Astrocyte (in vitro differentiated cells and primary cell): ENCODE measurements at regions not wholly inside any gene's neighbourhood (a gene's known extent, or its start where the extent isn't known, plus 50 kb on each side); places are given as distances from the start of the nearest gene placed in this dataset.
"Not testable (repeated sequence)": the region's sequence is repeated elsewhere in the genome, so short reads cannot be mapped to it uniquely, and the experiment has no call there.

Experiments
- DNase-seq: peaks from one replicate; pipeline ENCODE4 v3.0.0-alpha.2; 2010; ENCODE audit warnings: low read depth
- FAIRE-seq: peaks from 2 replicates; lab custom pipeline; 2011; peaks lifted over from hg19 to GRCh38; lab: Jason Lieb, UNC
- H2AFZ ChIP-seq: 2 replicates; pipeline ENCODE4 v1.6.0; 2012; ENCODE audit warnings: low read depth, low read length, inconsistent platforms
- H3K27ac ChIP-seq: 2 replicates; pipeline ENCODE4 v1.5.1; 2011; ENCODE audit warnings: low read depth, low read length, inconsistent platforms
- H3K27me3 ChIP-seq: 2 replicates; pipeline ENCODE4 v1.6.0; 2011; ENCODE audit warnings: low read length, inconsistent platforms; ENCODE audit not compliant: insufficient read depth
- H3K36me3 ChIP-seq: 2 replicates; pipeline ENCODE4 v1.5.1; 2011; ENCODE audit warnings: low read length, inconsistent platforms; ENCODE audit not compliant: insufficient read depth
- H3K4me1 ChIP-seq: 2 replicates; pipeline ENCODE4 v1.5.1; 2011; ENCODE audit warnings: low read length, inconsistent platforms; ENCODE audit not compliant: insufficient read depth
- H3K4me2 ChIP-seq: 2 replicates; pipeline ENCODE4 v1.6.0; 2012; ENCODE audit warnings: low read length, inconsistent platforms
- H3K4me3 ChIP-seq: 2 replicates; pipeline ENCODE4 v1.5.1; 2011; ENCODE audit warnings: low read depth, mild to moderate bottlenecking, low read length, inconsistent platforms; ENCODE audit not compliant: insufficient read depth
- H3K79me2 ChIP-seq: 2 replicates; pipeline ENCODE4 v1.6.0; 2012; ENCODE audit warnings: mild to moderate bottlenecking, low read length, inconsistent platforms; ENCODE audit not compliant: insufficient read depth
- H3K9ac ChIP-seq: 2 replicates; pipeline ENCODE4 v1.6.0; 2012; ENCODE audit warnings: mild to moderate bottlenecking, low read length, inconsistent platforms
- H3K9me3 ChIP-seq: 2 replicates; pipeline ENCODE4 v1.5.1; 2012; ENCODE audit warnings: low read depth, mild to moderate bottlenecking, low read length, inconsistent platforms; ENCODE audit not compliant: insufficient read depth
- H4K20me1 ChIP-seq: 2 replicates; pipeline ENCODE4 v1.6.0; 2012; ENCODE audit warnings: low read length, inconsistent platforms; ENCODE audit not compliant: insufficient read depth
- H3K27ac Mint-ChIP-seq: one replicate; pipeline ENCODE4 v1.8.0; 2021; ENCODE audit warnings: mild to moderate bottlenecking, mixed read lengths; ENCODE audit not compliant: unreplicated experiment
- H3K27me3 Mint-ChIP-seq: one replicate; pipeline ENCODE4 v1.8.0; 2021; ENCODE audit warnings: low read depth, mixed read lengths; ENCODE audit not compliant: unreplicated experiment
- H3K36me3 Mint-ChIP-seq: one replicate; pipeline ENCODE4 v1.8.0; 2021; ENCODE audit warnings: low read depth, mixed read lengths; ENCODE audit not compliant: unreplicated experiment
- H3K4me1 Mint-ChIP-seq: one replicate; pipeline ENCODE4 v1.8.0; 2021; ENCODE audit warnings: low read depth, mixed read lengths; ENCODE audit not compliant: unreplicated experiment
- H3K4me3 Mint-ChIP-seq: one replicate; pipeline ENCODE4 v1.8.0; 2021; ENCODE audit warnings: mild to moderate bottlenecking, moderate library complexity, mixed read lengths; ENCODE audit not compliant: unreplicated experiment
- H3K9me3 Mint-ChIP-seq: one replicate; pipeline ENCODE4 v1.8.0; 2021; ENCODE audit warnings: mild to moderate bottlenecking, mixed read lengths; ENCODE audit not compliant: unreplicated experiment
- EZH2 ChIP-seq: IDR thresholded peaks from 2 replicates; pipeline ENCODE4 v1.6.1; 2012; ENCODE audit warnings: mild to moderate bottlenecking, low read length, inconsistent platforms; ENCODE audit not compliant: insufficient read depth
- TF ChIP-seq, protein P1 (sequence below): IDR thresholded peaks from 2 replicates; pipeline ENCODE4 v1.5.1; 2011; ENCODE audit warnings: low read depth, mild to moderate bottlenecking, inconsistent platforms, low read length, moderate library complexity; ENCODE audit not compliant: insufficient read depth

DNA sequence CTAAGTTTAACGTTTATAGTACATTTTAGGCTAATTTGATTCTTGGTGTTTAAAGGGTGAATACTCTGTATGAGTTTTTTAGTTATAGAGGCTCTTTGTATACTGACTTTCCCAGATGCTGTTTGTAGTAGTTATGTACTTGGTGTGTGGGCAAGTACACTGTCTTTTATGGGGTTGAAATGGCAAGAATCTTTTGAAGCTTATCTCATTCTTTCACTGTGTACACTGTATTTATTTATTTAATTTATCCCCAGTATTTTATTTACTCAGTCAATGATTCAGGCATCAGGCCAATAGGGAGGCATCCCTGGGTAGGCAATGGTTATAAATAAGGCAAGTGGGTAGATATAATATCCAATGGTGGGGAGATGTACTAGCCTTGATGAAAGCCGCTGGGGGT is 277.0 kb upstream of the PTCHD4 start:
- no peaks in the 10 kb centered on the region for H3K27me3 ChIP-seq
- no peak for FAIRE-seq
- H3K9me3 Mint-ChIP-seq = no peaks in the 10 kb centered on the region

DNA sequence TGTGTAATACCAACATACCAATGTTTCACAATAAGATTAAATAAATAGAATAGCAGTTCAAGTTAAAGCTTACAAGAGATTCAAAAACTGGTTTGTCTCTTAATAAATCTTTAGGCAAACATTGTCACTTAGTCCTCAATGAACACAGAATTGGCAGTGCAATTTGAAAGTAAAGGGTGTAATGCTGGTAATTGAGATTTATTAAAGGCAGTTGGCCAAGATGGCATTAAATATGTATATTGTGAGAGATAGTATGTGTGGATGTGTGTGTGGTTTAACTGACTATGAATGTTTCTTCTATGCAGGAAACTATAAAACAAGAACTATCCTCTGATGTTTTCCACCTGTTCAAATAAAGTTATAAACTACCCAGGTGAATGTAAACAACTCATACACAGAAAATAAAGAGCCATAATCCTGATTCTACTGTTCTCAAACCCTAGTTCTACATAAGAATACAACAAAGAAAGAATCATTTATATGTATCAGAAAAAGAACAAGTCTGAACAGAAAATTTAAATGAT is 267.9 kb upstream of the PTCHD4 start:
- H3K27ac ChIP-seq = no peak overlapping the region
- H3K4me1 ChIP-seq = no peaks in the 10 kb centered on the region
- DNase-seq (no peak), FAIRE-seq (no peak)
- H4K20me1 ChIP-seq = no peaks in the 10 kb centered on the region
- H2AFZ ChIP-seq = no peak overlapping the region
- Mint-ChIP-seq H3K9me3 (no peaks in the 10 kb centered on the region), H3K4me1 (no peaks in the 10 kb centered on the region), H3K4me3 (no peak overlapping the region), H3K36me3 (no peaks in the 10 kb centered on the region), H3K27me3 (no peaks in the 10 kb centered on the region), H3K27ac (no peak overlapping the region)
- no peak overlapping the region for H3K4me3 ChIP-seq
- no peak overlapping the region for H3K4me2 ChIP-seq
- H3K9me3 ChIP-seq = no peaks in the 10 kb centered on the region
- no peaks in the 10 kb centered on the region for H3K36me3 ChIP-seq
- H3K27me3 ChIP-seq = no peaks in the 10 kb centered on the region
- no peaks in the 10 kb centered on the region for H3K79me2 ChIP-seq
- no peak overlapping the region for H3K9ac ChIP-seq
- no peak for TF ChIP-seq EZH2
- TF ChIP-seq, protein P1, sequence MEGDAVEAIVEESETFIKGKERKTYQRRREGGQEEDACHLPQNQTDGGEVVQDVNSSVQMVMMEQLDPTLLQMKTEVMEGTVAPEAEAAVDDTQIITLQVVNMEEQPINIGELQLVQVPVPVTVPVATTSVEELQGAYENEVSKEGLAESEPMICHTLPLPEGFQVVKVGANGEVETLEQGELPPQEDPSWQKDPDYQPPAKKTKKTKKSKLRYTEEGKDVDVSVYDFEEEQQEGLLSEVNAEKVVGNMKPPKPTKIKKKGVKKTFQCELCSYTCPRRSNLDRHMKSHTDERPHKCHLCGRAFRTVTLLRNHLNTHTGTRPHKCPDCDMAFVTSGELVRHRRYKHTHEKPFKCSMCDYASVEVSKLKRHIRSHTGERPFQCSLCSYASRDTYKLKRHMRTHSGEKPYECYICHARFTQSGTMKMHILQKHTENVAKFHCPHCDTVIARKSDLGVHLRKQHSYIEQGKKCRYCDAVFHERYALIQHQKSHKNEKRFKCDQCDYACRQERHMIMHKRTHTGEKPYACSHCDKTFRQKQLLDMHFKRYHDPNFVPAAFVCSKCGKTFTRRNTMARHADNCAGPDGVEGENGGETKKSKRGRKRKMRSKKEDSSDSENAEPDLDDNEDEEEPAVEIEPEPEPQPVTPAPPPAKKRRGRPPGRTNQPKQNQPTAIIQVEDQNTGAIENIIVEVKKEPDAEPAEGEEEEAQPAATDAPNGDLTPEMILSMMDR = no peak

More for the DNA sequence above, 277.0 kb upstream of the PTCHD4 start:
- no peaks in the 10 kb centered on the region for H4K20me1 ChIP-seq
- TF ChIP-seq EZH2 = no peak
- TF ChIP-seq, protein P1 = no peak
- Mint-ChIP-seq H3K4me1 (no peaks in the 10 kb centered on the region), H3K4me3 (no peak overlapping the region), H3K27me3 (peaks cover 4% of the 10 kb centered on the region), H3K27ac (no peak overlapping the region), H3K36me3 (no peaks in the 10 kb centered on the region)
- H3K9me3 ChIP-seq = no peaks in the 10 kb centered on the region
- no peaks in the 10 kb centered on the region for H3K4me1 ChIP-seq
- H3K36me3 ChIP-seq = no peaks in the 10 kb centered on the region
- DNase-seq = no peak
- no peak overlapping the region for H3K9ac ChIP-seq
- no peak overlapping the region for H3K27ac ChIP-seq
- H3K4me2 ChIP-seq = no peak overlapping the region
- H2AFZ ChIP-seq = no peak overlapping the region
- H3K4me3 ChIP-seq = no peak overlapping the region
- H3K79me2 ChIP-seq = no peaks in the 10 kb centered on the region

DNA sequence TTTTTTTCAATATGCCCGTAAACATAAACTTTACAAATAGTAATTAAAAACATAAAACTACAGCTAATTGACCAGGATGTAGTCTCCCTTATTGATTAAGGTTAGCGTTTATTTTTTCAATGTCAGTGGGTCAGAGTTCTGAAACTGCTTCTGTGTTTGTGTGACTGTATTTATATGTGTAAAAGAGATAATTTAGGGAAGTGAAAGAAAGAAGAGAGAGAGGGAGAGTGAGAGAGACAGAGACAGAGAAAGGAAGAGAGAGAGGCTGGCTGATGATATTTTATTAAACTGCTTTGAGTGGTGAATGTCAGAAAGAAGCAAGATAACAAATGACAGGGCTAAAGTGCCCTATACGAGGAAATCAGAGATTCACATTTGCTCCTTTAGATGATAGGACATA is 266.1 kb upstream of the PTCHD4 start:
- H3K36me3 Mint-ChIP-seq = no peaks in the 10 kb centered on the region
- H3K27ac Mint-ChIP-seq = no peak overlapping the region
- H3K27me3 ChIP-seq = no peaks in the 10 kb centered on the region
- no peaks in the 10 kb centered on the region for H3K4me1 ChIP-seq
- no peaks in the 10 kb centered on the region for H3K4me1 Mint-ChIP-seq
- DNase-seq (no peak), FAIRE-seq (no peak)
- H3K36me3 ChIP-seq = no peaks in the 10 kb centered on the region
- H3K27ac ChIP-seq = no peak overlapping the region
- no peaks in the 10 kb centered on the region for H3K9me3 Mint-ChIP-seq
- no peak overlapping the region for H3K4me3 ChIP-seq
- H4K20me1 ChIP-seq = no peaks in the 10 kb centered on the region
- H3K9me3 ChIP-seq = no peaks in the 10 kb centered on the region
- H3K4me2 ChIP-seq = no peak overlapping the region
- H3K4me3 Mint-ChIP-seq = no peak overlapping the region
- no peaks in the 10 kb centered on the region for H3K27me3 Mint-ChIP-seq
- TF ChIP-seq, protein P1 = no peak
- no peak for TF ChIP-seq EZH2
- H2AFZ ChIP-seq = no peak overlapping the region
- no peaks in the 10 kb centered on the region for H3K79me2 ChIP-seq
- no peak overlapping the region for H3K9ac ChIP-seq

DNA sequence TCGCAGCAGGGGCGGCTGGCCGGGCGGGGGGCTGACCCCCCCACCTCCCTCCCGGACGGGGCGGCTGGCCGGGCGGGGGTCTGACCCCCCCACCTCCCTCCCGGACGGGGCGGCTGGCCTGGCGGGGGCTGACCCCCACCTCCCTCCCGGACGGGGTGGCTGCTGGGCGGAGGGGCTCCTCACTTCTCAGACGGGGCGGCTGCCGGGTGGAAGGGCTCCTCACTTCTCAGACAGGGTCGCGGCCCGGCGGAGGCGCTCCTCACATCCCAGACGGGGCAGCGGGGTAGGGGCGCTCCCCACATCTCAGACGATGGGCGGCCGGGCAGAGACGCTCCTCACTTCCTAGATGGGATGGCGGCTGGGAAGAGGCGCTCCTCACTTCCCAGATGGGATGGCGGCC is 260.2 kb upstream of the PTCHD4 start:
- not testable (repeated sequence) for H3K27ac ChIP-seq, H3K4me1 Mint-ChIP-seq, H3K4me3 Mint-ChIP-seq, DNase-seq, H3K79me2 ChIP-seq, H3K27me3 ChIP-seq, H3K4me2 ChIP-seq, H3K9ac ChIP-seq, H3K4me1 ChIP-seq, FAIRE-seq, H2AFZ ChIP-seq, H3K27ac Mint-ChIP-seq, H4K20me1 ChIP-seq, H3K36me3 ChIP-seq, H3K27me3 Mint-ChIP-seq, H3K36me3 Mint-ChIP-seq, H3K9me3 Mint-ChIP-seq, H3K9me3 ChIP-seq, H3K4me3 ChIP-seq
